PC-3 (cell line): ENCODE measurements at regions not wholly inside any gene's neighbourhood (a gene's known extent, or its start where the extent isn't known, plus 50 kb on each side); places are given as distances from the start of the nearest gene placed in this dataset.

Experiments
- CTCF ChIP-seq: fragments of 300-600 bp; sonication (generic); conservative IDR thresholded peaks from 2 replicates; pipeline ENCODE4 v1.5.1; 2017; ENCODE audit warnings: antibody characterized with exemption, low read depth, mild to moderate bottlenecking, low read length
- EZH2 ChIP-seq: fragments of 300-600 bp; sonication (generic); IDR thresholded peaks from one replicate; pipeline ENCODE4 v1.6.1; 2017; ENCODE audit warnings: antibody characterized with exemption, mild to moderate bottlenecking, low read length; ENCODE audit not compliant: unreplicated experiment

- no peak for TF ChIP-seq CTCF
- TF ChIP-seq EZH2, result no peak
These were observed 1017.0 kb upstream of the TMPRSS15 start for GRCh38 chr21:19420565-19420964.
